DOHH2 (cell line): ENCODE measurements at regions not wholly inside any gene's neighbourhood (a gene's known extent, or its start where the extent isn't known, plus 50 kb on each side); places are given as distances from the start of the nearest gene placed in this dataset.

Experiments
- H3F3A ChIP-seq: fragments of 200-600 bp; sonication (generic), shearing (Covaris generic); 2 replicates; pipeline ENCODE4 v1.6.0; 2016; ENCODE audit warnings: antibody characterized with exemption, mild to moderate bottlenecking; ENCODE audit not compliant: control insufficient read depth, insufficient read depth
- H3K27ac ChIP-seq: fragments of 200-600 bp; sonication (generic); 2 replicates; pipeline ENCODE4 v1.5.1; 2014; ENCODE audit warnings: low read depth, mild to moderate bottlenecking, low read length, moderate library complexity
- H3K27me3 ChIP-seq: fragments of 200-600 bp; sonication (generic); 2 replicates; pipeline ENCODE4 v1.6.1; 2014; ENCODE audit warnings: mild to moderate bottlenecking, low read length, mixed read lengths; ENCODE audit not compliant: control insufficient read depth
- H3K36me3 ChIP-seq: fragments of 200-600 bp; sonication (generic); 2 replicates; pipeline ENCODE4 v1.6.1; 2014; ENCODE audit warnings: mild to moderate bottlenecking, low read length, moderate library complexity, mixed read lengths; ENCODE audit not compliant: control insufficient read depth
- H3K4me1 ChIP-seq: fragments of 200-600 bp; sonication (generic); 2 replicates; pipeline ENCODE4 v1.6.1; 2014; ENCODE audit warnings: mild to moderate bottlenecking, low read length, mixed read lengths; ENCODE audit not compliant: control insufficient read depth
- H3K4me2 ChIP-seq: fragments of 200-600 bp; sonication (generic); 2 replicates; pipeline ENCODE4 v1.6.0; 2014; ENCODE audit warnings: mild to moderate bottlenecking, low read length, moderate library complexity
- H3K4me3 ChIP-seq: fragments of 200-600 bp; sonication (generic); 2 replicates; pipeline ENCODE4 v1.5.1; 2014; ENCODE audit warnings: mild to moderate bottlenecking, low read length, mixed read lengths
- H3K79me2 ChIP-seq: fragments of 200-600 bp; sonication (generic); 2 replicates; pipeline ENCODE4 v1.6.1; 2014; ENCODE audit warnings: mild to moderate bottlenecking, low read length, mixed read lengths; ENCODE audit not compliant: control insufficient read depth
- H3K9me2 ChIP-seq: fragments of 200-600 bp; sonication (generic); replicated peaks from 2 replicates; pipeline ENCODE4 v1.6.1; 2014; ENCODE audit warnings: mild to moderate bottlenecking, low read length, mixed read lengths; ENCODE audit not compliant: control insufficient read depth
- H3K9me3 ChIP-seq: fragments of 200-600 bp; sonication (generic); 2 replicates; pipeline ENCODE4 v1.6.1; 2014; ENCODE audit warnings: antibody characterized with exemption, low read length, mixed read lengths; ENCODE audit not compliant: control insufficient read depth, insufficient read depth
- H4K20me1 ChIP-seq: fragments of 200-600 bp; sonication (generic); 2 replicates; pipeline ENCODE4 v1.6.0; 2014; ENCODE audit warnings: low read depth, mild to moderate bottlenecking, antibody characterized with exemption, low read length, moderate library complexity; ENCODE audit not compliant: control insufficient read depth, insufficient read depth
- CTCF ChIP-seq: fragments of 200-600 bp; sonication (generic); IDR thresholded peaks from one replicate; pipeline ENCODE4 v1.5.1; 2014; ENCODE audit warnings: antibody characterized with exemption, mild to moderate bottlenecking, low read depth, low read length; ENCODE audit not compliant: poor library complexity, severe bottlenecking
- EZH2phosphoT487 ChIP-seq: fragments of 200-600 bp; sonication (generic); IDR thresholded peaks from 2 replicates; pipeline ENCODE4 v1.6.1; 2017; ENCODE audit warnings: borderline replicate concordance, mild to moderate bottlenecking, antibody characterized with exemption, low read length, moderate library complexity, mixed read lengths

GRCh38 chr7:41834805-41835694 is 132.2 kb upstream of the INHBA start:
- no peak overlapping the region for H3K4me2 ChIP-seq
- no peak overlapping the region for H3K4me3 ChIP-seq
- no peaks in the 10 kb centered on the region for H3K4me1 ChIP-seq
- no peaks in the 10 kb centered on the region for H3K27me3 ChIP-seq
- peaks cover 4% of the 10 kb centered on the region; the same call in 1 of the 2 replicates for H3K9me3 ChIP-seq
- TF ChIP-seq EZH2phosphoT487 (no peak), CTCF (no peak)
- H4K20me1 ChIP-seq, result no peaks in the 10 kb centered on the region
- H3K9me2 ChIP-seq, result no peaks in the 10 kb centered on the region
- no peaks in the 10 kb centered on the region for H3K36me3 ChIP-seq
- H3K27ac ChIP-seq, result no peak overlapping the region
- H3F3A ChIP-seq, result no peaks in the 10 kb centered on the region
- H3K79me2 ChIP-seq, result no peaks in the 10 kb centered on the region

- Histone ChIP-seq H3K79me2 (no peaks in the 10 kb centered on the region), H3F3A (no peaks in the 10 kb centered on the region), H3K9me2 (no peaks in the 10 kb centered on the region), H3K36me3 (no peaks in the 10 kb centered on the region), H3K4me1 (no peaks in the 10 kb centered on the region), H3K9me3 (peaks cover 14% of the 10 kb centered on the region), H3K4me3 (no peak overlapping the region), H4K20me1 (no peaks in the 10 kb centered on the region), H3K27me3 (no peaks in the 10 kb centered on the region), H3K27ac (no peak overlapping the region), H3K4me2 (no peak overlapping the region)
- no peak for TF ChIP-seq CTCF
- no peak for TF ChIP-seq EZH2phosphoT487
Measured at GRCh38 chr7:41832941-41833340, 130.1 kb upstream of the INHBA start.

GRCh38 chr7:41830271-41830670 is 127.4 kb upstream of the INHBA start:
- no peak overlapping the region for H3K27ac ChIP-seq
- H3K36me3 ChIP-seq, result no peaks in the 10 kb centered on the region
- H3K27me3 ChIP-seq, result no peaks in the 10 kb centered on the region
- no peak overlapping the region for H3K4me3 ChIP-seq
- H3K4me2 ChIP-seq, result no peak overlapping the region
- H3K9me3 ChIP-seq, result peaks cover 14% of the 10 kb centered on the region
- no peaks in the 10 kb centered on the region for H3K4me1 ChIP-seq
- H3K9me2 ChIP-seq, result no peaks in the 10 kb centered on the region
- H4K20me1 ChIP-seq, result no peaks in the 10 kb centered on the region
- TF ChIP-seq EZH2phosphoT487, result no peak
- no peak for TF ChIP-seq CTCF
- no peaks in the 10 kb centered on the region for H3F3A ChIP-seq
- H3K79me2 ChIP-seq, result no peaks in the 10 kb centered on the region
